Gastroesophageal sphincter (tissue), 4 donors: ENCODE measurements at regions not wholly inside any gene's neighbourhood (a gene's known extent, or its start where the extent isn't known, plus 50 kb on each side); places are given as distances from the start of the nearest gene placed in this dataset.

Experiments used
- ATAC-seq: fragments of 150-250 bp; one replicate; pipeline ENCODE4 v1.9.1; 2016; ENCODE audit warnings: mild to moderate bottlenecking, moderate library complexity
- H3K27ac ChIP-seq, 4 donors: fragments of 200-600 bp; sonication (generic) in 3 of 4; 1 replicate in 3 of 4; 2 replicates in 1 of 4; pipeline ENCODE4 v1.5.1; 2016 to 2019
- H3K27me3 ChIP-seq: fragments of 200-600 bp; sonication (generic); one replicate; pipeline ENCODE4 v1.5.1; 2019
- H3K36me3 ChIP-seq, 2 donors: fragments of 200-600 bp; sonication (generic); one replicate each; pipeline ENCODE4 v1.5.1; 2019; ENCODE audit warnings: control low read depth in 1 of 2
- H3K4me1 ChIP-seq, 3 donors: fragments of 200-600 bp; sonication (generic); 1 replicate in 2 of 3; 2 replicates in 1 of 3; pipeline ENCODE4 v1.5.1; 2016 to 2019; ENCODE audit warnings: control low read depth in 2 of 3
- H3K4me3 ChIP-seq, 2 donors: fragments of 200-600 bp; sonication (generic); one replicate each; pipeline ENCODE4 v1.5.1; 2019; ENCODE audit warnings: mild to moderate bottlenecking in 1 of 2, moderate library complexity in 1 of 2
- H3K9me3 ChIP-seq, 3 donors: fragments of 200-600 bp; sonication (generic); one replicate each; pipeline ENCODE4 v1.5.1; 2017 to 2019; ENCODE audit warnings: control low read depth in 2 of 3
- CTCF ChIP-seq, 4 experiments: fragments of 200-600 bp in 2 of 4; fragments of 450-650 bp in 2 of 4; sonication (generic) in 1 of 4; IDR thresholded peaks; one replicate each; pipeline ENCODE4 v1.5.1; 2017 to 2019; ENCODE audit warnings: antibody characterized with exemption in 4 of 4, mild to moderate bottlenecking in 2 of 4, moderate library complexity in 2 of 4
- EP300 ChIP-seq: sonication (generic); formaldehyde crosslinking; IDR thresholded peaks from one replicate; pipeline ENCODE4 v1.6.1; 2017; ENCODE audit warnings: antibody characterized with exemption, mild to moderate bottlenecking
- POLR2A ChIP-seq, 2 donors: fragments of 450-650 bp; IDR thresholded peaks; one replicate each; pipeline ENCODE4 v1.6.1; 2017; ENCODE audit warnings: antibody characterized with exemption in 2 of 2, mild to moderate bottlenecking in 2 of 2, moderate library complexity in 1 of 2
- POLR2AphosphoS5 ChIP-seq: sonication (generic); formaldehyde crosslinking; IDR thresholded peaks from one replicate; pipeline ENCODE4 v1.6.1; 2017; ENCODE audit warnings: antibody characterized with exemption
- WGBS, 2 donors: methylation state at CpG; one replicate each; pipeline ENCODE4 v1.1.5; 2018; ENCODE audit warnings: low coverage in 1 of 2; 5-methylcytosine and 5-hydroxymethylcytosine counted together

GRCh38 chr18:72075040-72075439 lies 469.1 kb downstream of the CBLN2 start:
- Histone ChIP-seq H3K36me3 (no peaks in the 10 kb centered on the region), H3K9me3 (no peaks in the 10 kb centered on the region), H3K4me1 (no peaks in the 10 kb centered on the region), H3K27me3 (no peaks in the 10 kb centered on the region), H3K4me3 (no peak overlapping the region), H3K27ac (no peak overlapping the region)
- ATAC-seq: no peak
- WGBS, 2 donors: 94 to 100% methylated on average over 2 to 4 of the region's 4 CpGs
- TF ChIP-seq POLR2A (IDR thresholded peaks at IDR 0.05): no peak
- no peak for TF ChIP-seq EP300
- TF ChIP-seq POLR2AphosphoS5: no peak
- TF ChIP-seq CTCF (IDR thresholded peaks at IDR 0.05): no peak

- H3K27me3 ChIP-seq: no peaks in the 10 kb centered on the region
- ATAC-seq: no peak
- TF ChIP-seq POLR2A (IDR thresholded peaks at IDR 0.05): no peak
- no peak for TF ChIP-seq POLR2AphosphoS5
- no peak for TF ChIP-seq EP300
- TF ChIP-seq CTCF (IDR thresholded peaks at IDR 0.05): no peak
- H3K27ac ChIP-seq: no peak overlapping the region
- H3K4me3 ChIP-seq: no peak overlapping the region
- H3K36me3 ChIP-seq: no peaks in the 10 kb centered on the region
- no peaks in the 10 kb centered on the region for H3K4me1 ChIP-seq
- WGBS, 2 donors: 78 to 81% methylated on average over 7 of the region's 7 CpGs
- H3K9me3 ChIP-seq: no peaks in the 10 kb centered on the region
Measured at GRCh38 chr18:72063001-72063400, 481.1 kb downstream of the CBLN2 start.

GRCh38 chr18:72058851-72059250 lies 485.3 kb downstream of the CBLN2 start:
- Histone ChIP-seq H3K4me3 (no peak overlapping the region), H3K27me3 (no peaks in the 10 kb centered on the region), H3K27ac (no peak overlapping the region), H3K4me1 (no peaks in the 10 kb centered on the region), H3K36me3 (no peaks in the 10 kb centered on the region), H3K9me3 (no peaks in the 10 kb centered on the region)
- TF ChIP-seq CTCF (IDR thresholded peaks at IDR 0.05): no peak
- no peak for TF ChIP-seq POLR2A (IDR thresholded peaks at IDR 0.05)
- TF ChIP-seq EP300: no peak
- TF ChIP-seq POLR2AphosphoS5: no peak
- no peak for ATAC-seq
- WGBS, 2 donors: 87 to 91% methylated on average over 7 of the region's 7 CpGs

GRCh38 chr18:72056171-72056570 lies 488.0 kb downstream of the CBLN2 start:
- Histone ChIP-seq H3K36me3 (no peaks in the 10 kb centered on the region), H3K27ac (no peak overlapping the region), H3K27me3 (no peaks in the 10 kb centered on the region), H3K9me3 (no peaks in the 10 kb centered on the region), H3K4me1 (no peaks in the 10 kb centered on the region), H3K4me3 (no peak overlapping the region)
- ATAC-seq: no peak
- no peak for TF ChIP-seq CTCF (IDR thresholded peaks at IDR 0.05)
- no peak for TF ChIP-seq POLR2AphosphoS5
- no peak for TF ChIP-seq EP300
- no peak for TF ChIP-seq POLR2A (IDR thresholded peaks at IDR 0.05)

GRCh38 chr18:72041313-72042032 lies 502.7 kb downstream of the CBLN2 start:
- H3K27me3 ChIP-seq: no peaks in the 10 kb centered on the region
- no peaks in the 10 kb centered on the region for H3K36me3 ChIP-seq
- no peak overlapping the region for H3K27ac ChIP-seq
- WGBS, 2 donors: 67 to 77% methylated on average over 5 to 7 of the region's 7 CpGs
- no peaks in the 10 kb centered on the region for H3K4me1 ChIP-seq
- TF ChIP-seq POLR2AphosphoS5: no peak
- no peak for TF ChIP-seq CTCF (IDR thresholded peaks at IDR 0.05)
- TF ChIP-seq EP300: no peak
- TF ChIP-seq POLR2A (IDR thresholded peaks at IDR 0.05): no peak
- H3K9me3 ChIP-seq: no peaks in the 10 kb centered on the region
- ATAC-seq: no peak
- no peak overlapping the region for H3K4me3 ChIP-seq
